GM18505 (cell line): ENCODE measurements at regions not wholly inside any gene's neighbourhood (a gene's known extent, or its start where the extent isn't known, plus 50 kb on each side); places are given as distances from the start of the nearest gene placed in this dataset.

ENCODE experiments used
- ATAC-seq: cut with Tn5 transposase; IDR thresholded peaks from one replicate; pipeline ENCODE4 v1.9.1; 2021; ENCODE audit not compliant: unreplicated experiment
- POLR2A ChIP-seq: IDR thresholded peaks from 4 replicates; pipeline ENCODE4 v1.6.1; 2011; ENCODE audit warnings: borderline replicate concordance; ENCODE audit not compliant: insufficient read depth, insufficient read length; ENCODE audit errors: extremely low read depth

GRCh38 chr11:16685914-16686313, 52.5 kb upstream of the C11orf58 start:
- no peak for ATAC-seq
- no peak for TF ChIP-seq POLR2A

- no peak for ATAC-seq
- TF ChIP-seq POLR2A, result no peak
Observed at GRCh38 chr11:16678466-16679116, 59.9 kb upstream of the C11orf58 start.

- ATAC-seq, result no peak
- no peak for TF ChIP-seq POLR2A
Observed at GRCh38 chr11:16669799-16670415, 68.5 kb upstream of the C11orf58 start.

DNA sequence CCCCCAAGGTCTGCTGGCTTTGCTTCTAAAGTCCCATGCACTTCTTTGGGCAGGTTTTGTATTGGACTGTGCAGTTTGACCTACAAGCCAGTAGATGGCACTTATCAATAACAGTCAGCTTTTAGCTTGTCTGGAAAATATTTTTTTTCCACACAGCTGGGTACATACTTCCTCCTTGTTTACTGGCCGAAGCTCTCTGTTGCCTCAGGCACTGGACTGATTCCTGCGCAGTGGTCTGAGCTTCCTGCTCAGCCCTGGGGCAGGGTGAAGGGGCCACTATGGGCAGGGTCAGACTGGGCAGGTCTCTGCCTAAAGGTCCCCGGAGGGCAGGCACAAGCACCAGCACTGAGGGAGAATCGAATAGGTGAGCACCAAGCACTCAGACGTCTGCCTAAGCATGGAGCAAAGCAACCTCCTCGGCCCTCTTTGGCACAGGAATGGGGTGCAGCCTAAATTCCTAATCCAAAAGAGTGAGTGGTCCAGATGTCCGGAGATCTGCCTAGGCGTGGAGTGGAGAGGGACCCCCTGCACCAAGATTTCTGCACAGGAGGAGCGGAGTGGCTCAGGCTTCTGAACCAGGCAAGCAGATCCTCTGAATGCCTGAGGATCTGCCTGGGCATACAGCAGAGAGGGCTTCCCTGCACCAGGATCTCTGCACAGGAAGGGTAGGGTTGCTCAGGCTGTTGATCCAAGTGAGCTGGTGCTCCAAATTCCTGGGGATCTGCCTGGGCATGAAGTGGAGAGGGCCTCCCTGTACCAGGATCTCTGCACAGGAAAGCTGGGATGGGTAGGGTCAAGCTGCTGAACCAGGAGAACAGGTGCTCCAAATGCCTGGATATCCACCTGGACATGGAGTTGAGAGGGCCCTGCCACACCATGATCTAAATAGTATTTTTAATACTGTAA, 105.9 kb upstream of the C11orf58 start:
- ATAC-seq, result peak; percentile 52
- no peak for TF ChIP-seq POLR2A

DNA sequence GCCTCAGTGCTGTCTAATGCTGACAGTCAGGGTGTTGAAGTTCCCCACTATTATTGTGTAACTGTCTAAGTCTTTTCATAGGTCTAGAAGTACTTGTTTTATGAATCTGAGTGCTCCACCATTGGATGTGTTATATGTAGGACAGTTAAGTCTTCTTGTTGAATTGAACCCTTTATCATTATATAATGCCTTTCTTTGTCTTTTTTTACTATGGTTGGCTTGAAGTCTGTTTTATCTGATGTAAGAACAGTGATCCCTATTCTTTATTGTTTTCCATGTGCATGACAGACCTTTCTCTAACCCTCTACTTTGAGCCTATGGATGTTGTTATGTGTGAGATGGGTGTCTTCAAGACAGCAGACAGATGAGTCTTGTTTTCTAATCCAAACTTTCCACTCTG, 107.8 kb upstream of the C11orf58 start:
- ATAC-seq, result no peak
- TF ChIP-seq POLR2A, result no peak

GRCh38 chr11:16618431-16618830, 120.0 kb upstream of the C11orf58 start:
- no peak for ATAC-seq
- TF ChIP-seq POLR2A, result no peak

- TF ChIP-seq POLR2A, result no peak
- ATAC-seq, result no peak
Observed at GRCh38 chr11:16615480-16615879, 123.0 kb upstream of the C11orf58 start.

GRCh38 chr11:16613512-16614381, 124.7 kb upstream of the C11orf58 start:
- ATAC-seq, result peak; percentile 100
- no peak for TF ChIP-seq POLR2A

DNA sequence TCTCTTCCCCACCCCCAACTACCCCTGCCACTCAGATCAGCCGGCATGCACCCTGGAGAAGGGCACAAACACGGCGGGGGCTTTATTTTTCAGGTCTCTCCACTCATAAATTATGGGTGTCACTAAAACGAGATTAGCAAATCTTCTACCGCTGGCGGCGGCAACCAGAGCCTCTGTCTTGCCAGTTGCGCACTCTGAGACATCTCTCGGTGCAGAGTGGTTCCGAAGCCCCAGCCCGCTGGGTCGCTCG, 125.3 kb upstream of the C11orf58 start:
- no peak for TF ChIP-seq POLR2A
- no peak for ATAC-seq

GRCh38 chr11:16612566-16613261, 125.7 kb upstream of the C11orf58 start:
- no peak for TF ChIP-seq POLR2A
- ATAC-seq, result no peak

DNA sequence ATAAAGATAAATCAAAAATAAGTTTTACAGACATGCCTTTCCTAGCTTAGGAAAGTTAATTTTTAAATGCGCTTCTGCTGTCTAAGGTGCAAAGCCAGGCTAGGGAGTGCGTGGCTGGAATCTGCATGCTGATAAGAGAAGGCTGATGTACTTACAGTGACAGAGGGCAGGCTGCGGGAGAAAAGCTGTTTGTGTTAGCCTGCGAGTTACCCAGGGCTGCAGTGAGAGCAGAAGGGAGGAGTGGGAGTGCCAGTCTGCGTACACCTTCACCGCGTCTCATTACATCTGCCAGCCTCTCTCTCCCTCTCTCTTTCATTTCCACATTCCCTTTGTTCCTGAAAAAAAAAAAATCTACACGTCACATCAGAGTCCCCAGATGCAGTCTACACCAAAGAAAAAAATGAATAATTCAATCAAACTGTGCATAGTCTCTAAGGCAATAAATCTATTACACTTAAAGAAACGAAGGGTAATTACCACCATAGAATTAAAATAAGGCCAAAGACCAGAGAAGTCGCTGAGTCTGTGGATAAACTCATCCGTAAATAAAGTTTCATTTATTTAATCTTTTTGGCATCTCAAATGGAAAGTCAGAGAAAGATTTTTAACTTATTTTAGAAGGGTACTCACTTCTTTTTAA, 126.4 kb upstream of the C11orf58 start:
- no peak for ATAC-seq
- no peak for TF ChIP-seq POLR2A

- no peak for TF ChIP-seq POLR2A
- ATAC-seq, result no peak
Observed at GRCh38 chr11:16611401-16611921, 127.0 kb upstream of the C11orf58 start.
